Left lung (tissue), 4 donors: ENCODE measurements at regions not wholly inside any gene's neighbourhood (a gene's known extent, or its start where the extent isn't known, plus 50 kb on each side); places are given as distances from the start of the nearest gene placed in this dataset.

ENCODE experiments used
- ATAC-seq: fragments of 200-7000 bp; cut with Tn5 transposase; one replicate; pipeline ENCODE4 v1.9.1; 2020; ENCODE audit warnings: moderate library complexity
- DNase-seq, 4 donors: peaks; one replicate each; pipeline ENCODE4 v3.0.0-alpha.2; 2013 to 2020
- H3K27ac ChIP-seq, 2 donors: fragments of 200-600 bp; sonication (generic) in 1 of 2; one replicate each; pipeline versions ENCODE4 v1.5.0 to v1.8.0; 2020 to 2021
- H3K27me3 ChIP-seq, 2 donors: fragments of 200-600 bp; sonication (generic) in 1 of 2; one replicate each; pipeline versions ENCODE4 v1.5.0 to v1.8.0; 2020 to 2021
- H3K36me3 ChIP-seq, 2 donors: fragments of 200-600 bp; sonication (generic) in 1 of 2; one replicate each; pipeline versions ENCODE4 v1.5.0 to v1.8.0; 2020 to 2021
- H3K4me1 ChIP-seq, 2 donors: fragments of 200-600 bp; one replicate each; pipeline ENCODE4 v1.8.0; 2021
- H3K4me3 ChIP-seq, 2 donors: fragments of 200-600 bp; sonication (generic) in 1 of 2; one replicate each; pipeline versions ENCODE4 v1.5.0 to v1.8.0; 2020 to 2021; ENCODE audit warnings: mild to moderate bottlenecking in 1 of 2
- H3K9me3 ChIP-seq, 2 donors: fragments of 200-600 bp; sonication (generic) in 1 of 2; one replicate each; pipeline versions ENCODE4 v1.5.0 to v1.8.0; 2020 to 2021
- CTCF ChIP-seq, 2 donors: fragments of 200-600 bp; sonication (generic) in 1 of 2; IDR thresholded peaks; one replicate each; pipeline versions ENCODE4 v1.5.0 to v1.8.0; 2021; ENCODE audit warnings: antibody characterized with exemption in 2 of 2
- intact Hi-C, 2 donors: fragments of 100-400 bp; cut with DNase I; formaldehyde crosslinking; loops; one replicate each; pipeline versions ENCODE4 v1.11.2 to v1.14.2; 2022
- donor health status: DM: no; HTN: yes; CAD: no.
- donor health status: DM: no; HTN: no; CAD: no.

- Histone ChIP-seq H3K27me3 (no peaks in the 10 kb centered on the region), H3K4me3 (no peak overlapping the region), H3K4me1 (no peaks in the 10 kb centered on the region), H3K27ac (no peak overlapping the region), H3K9me3 (no peaks in the 10 kb centered on the region), H3K36me3 (no peaks in the 10 kb centered on the region)
- no peak for TF ChIP-seq CTCF (IDR thresholded peaks at IDR 0.05)
- DNase-seq (no peak), ATAC-seq (peak; percentile 85)
- intact Hi-C loops, result no loop called here
These were observed 507.4 kb downstream of the C4orf33 start for GRCh38 chr4:129603241-129603931.

GRCh38 chr4:129604632-129605255 lies 508.8 kb downstream of the C4orf33 start:
- no peak overlapping the region for H3K4me3 ChIP-seq
- intact Hi-C loops, result no loop called here
- H3K36me3 ChIP-seq, result no peaks in the 10 kb centered on the region
- DNase-seq (no peak), ATAC-seq (no peak)
- no peak overlapping the region for H3K27ac ChIP-seq
- no peak for TF ChIP-seq CTCF (IDR thresholded peaks at IDR 0.05)
- H3K27me3 ChIP-seq, result no peaks in the 10 kb centered on the region
- H3K4me1 ChIP-seq, result no peaks in the 10 kb centered on the region
- H3K9me3 ChIP-seq, result no peaks in the 10 kb centered on the region

GRCh38 chr4:129614611-129615010 lies 518.7 kb downstream of the C4orf33 start:
- Histone ChIP-seq H3K9me3 (no peaks in the 10 kb centered on the region), H3K36me3 (no peaks in the 10 kb centered on the region), H3K4me3 (no peak overlapping the region), H3K27ac (no peak overlapping the region), H3K4me1 (no peaks in the 10 kb centered on the region), H3K27me3 (no peaks in the 10 kb centered on the region)
- DNase-seq, result no peak
- TF ChIP-seq CTCF (IDR thresholded peaks at IDR 0.05), result no peak
- intact Hi-C loops, result no loop called here
- no peak for ATAC-seq

- ATAC-seq (no peak), DNase-seq (no peak)
- Histone ChIP-seq H3K36me3 (no peaks in the 10 kb centered on the region), H3K4me3 (no peak overlapping the region), H3K9me3 (no peaks in the 10 kb centered on the region), H3K27ac (no peak overlapping the region), H3K4me1 (no peaks in the 10 kb centered on the region), H3K27me3 (no peaks in the 10 kb centered on the region)
- intact Hi-C loops, result no loop called here
- no peak for TF ChIP-seq CTCF (IDR thresholded peaks at IDR 0.05)
These were observed 526.6 kb downstream of the C4orf33 start for GRCh38 chr4:129622566-129622965.

GRCh38 chr4:129623233-129623875 lies 527.4 kb downstream of the C4orf33 start:
- DNase-seq (no peak), ATAC-seq (no peak)
- no peak for TF ChIP-seq CTCF (IDR thresholded peaks at IDR 0.05)
- H3K4me1 ChIP-seq, result no peaks in the 10 kb centered on the region
- H3K9me3 ChIP-seq, result no peaks in the 10 kb centered on the region
- no peaks in the 10 kb centered on the region for H3K36me3 ChIP-seq
- H3K27me3 ChIP-seq, result no peaks in the 10 kb centered on the region
- H3K4me3 ChIP-seq, result no peak overlapping the region
- H3K27ac ChIP-seq, result no peak overlapping the region
- intact Hi-C loops, result no loop called here
